ENCODE measurements at regions not wholly inside any gene's neighbourhood (a gene's known extent, or its start where the extent isn't known, plus 50 kb on each side); places are given as distances from the start of the nearest gene placed in this dataset.

- no peak for TF ChIP-seq CTCF (conservative IDR thresholded peaks at IDR 0.05; ENCODE audit: low read depth, low read length)
- no peak for TF ChIP-seq EZH2 (IDR thresholded peaks at IDR 0.05; ENCODE audit: borderline replicate concordance, low read depth, low read length, poor library complexity, severe bottlenecking)
Measured at GRCh38 chr3:147760941-147761340, 351.8 kb downstream of the ZIC1 start.

Data from A673 (cell line).